ENCODE measurements at regions not wholly inside any gene's neighbourhood (a gene's known extent, or its start where the extent isn't known, plus 50 kb on each side); places are given as distances from the start of the nearest gene placed in this dataset.
"Not testable (repeated sequence)": the region's sequence is repeated elsewhere in the genome, so short reads cannot be mapped to it uniquely, and the experiment has no call there.

DNA sequence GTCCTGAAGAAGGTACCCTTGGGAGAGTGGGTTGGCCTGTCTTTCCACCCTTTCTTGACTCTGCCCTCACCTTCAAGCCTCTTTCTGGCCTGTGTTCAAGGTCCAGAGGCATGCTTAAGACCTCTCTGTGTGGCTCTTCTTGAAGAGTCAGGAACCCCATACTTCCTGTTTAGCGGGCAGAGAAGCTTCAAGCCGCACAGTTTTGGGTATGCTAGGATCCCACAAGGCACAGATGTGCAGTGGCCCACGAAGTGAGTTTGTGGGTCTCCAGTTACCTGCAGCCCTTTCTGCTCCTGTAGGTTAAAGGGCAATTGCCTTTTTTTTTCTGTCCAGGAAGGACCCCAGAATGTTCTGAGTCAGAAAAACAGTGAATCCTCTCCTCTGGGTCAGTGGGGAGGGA is 87.4 kb upstream of the FCGR1A start:
- TF ChIP-seq, protein P1, sequence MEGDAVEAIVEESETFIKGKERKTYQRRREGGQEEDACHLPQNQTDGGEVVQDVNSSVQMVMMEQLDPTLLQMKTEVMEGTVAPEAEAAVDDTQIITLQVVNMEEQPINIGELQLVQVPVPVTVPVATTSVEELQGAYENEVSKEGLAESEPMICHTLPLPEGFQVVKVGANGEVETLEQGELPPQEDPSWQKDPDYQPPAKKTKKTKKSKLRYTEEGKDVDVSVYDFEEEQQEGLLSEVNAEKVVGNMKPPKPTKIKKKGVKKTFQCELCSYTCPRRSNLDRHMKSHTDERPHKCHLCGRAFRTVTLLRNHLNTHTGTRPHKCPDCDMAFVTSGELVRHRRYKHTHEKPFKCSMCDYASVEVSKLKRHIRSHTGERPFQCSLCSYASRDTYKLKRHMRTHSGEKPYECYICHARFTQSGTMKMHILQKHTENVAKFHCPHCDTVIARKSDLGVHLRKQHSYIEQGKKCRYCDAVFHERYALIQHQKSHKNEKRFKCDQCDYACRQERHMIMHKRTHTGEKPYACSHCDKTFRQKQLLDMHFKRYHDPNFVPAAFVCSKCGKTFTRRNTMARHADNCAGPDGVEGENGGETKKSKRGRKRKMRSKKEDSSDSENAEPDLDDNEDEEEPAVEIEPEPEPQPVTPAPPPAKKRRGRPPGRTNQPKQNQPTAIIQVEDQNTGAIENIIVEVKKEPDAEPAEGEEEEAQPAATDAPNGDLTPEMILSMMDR (IDR thresholded peaks at IDR 0.05): not testable (repeated sequence)
- not testable (repeated sequence) for TF ChIP-seq POLR2A (IDR thresholded peaks at IDR 0.05)
